ENCODE measurements at regions not wholly inside any gene's neighbourhood (a gene's known extent, or its start where the extent isn't known, plus 50 kb on each side); places are given as distances from the start of the nearest gene placed in this dataset.

- H3K4me1 ChIP-seq (ENCODE audit: control insufficient read depth, extremely low read depth, insufficient read depth, low read length): no peaks in the 10 kb centered on the region
- DNase-seq (ENCODE audit: low read depth, low spot score): no peak
- H3K27ac ChIP-seq (ENCODE audit: control insufficient read depth, insufficient read depth, low read length): no peak overlapping the region
- no peak for TF ChIP-seq CTCF (optimal IDR thresholded peaks at IDR 0.05 in 1 of 3, IDR thresholded peaks at IDR 0.05 in 1 of 3, conservative IDR thresholded peaks at IDR 0.05 in 1 of 3; ENCODE audit: extremely low read depth in 1 of 3, insufficient read depth in 2 of 3, low read length in 3 of 3)
- TF ChIP-seq EZH2 (IDR thresholded peaks at IDR 0.05; ENCODE audit: low read length): no peak
- no peak overlapping the region for H2AFZ ChIP-seq (ENCODE audit: control insufficient read depth, low read length)
- H3K79me2 ChIP-seq (ENCODE audit: control insufficient read depth, insufficient read depth, low read length): no peaks in the 10 kb centered on the region
- H3K4me2 ChIP-seq (ENCODE audit: control insufficient read depth, extremely low read depth, insufficient read depth, low read depth, low read length): no peak overlapping the region
- no peaks in the 10 kb centered on the region for H3K36me3 ChIP-seq (ENCODE audit: control insufficient read depth in 2 of 2, extremely low read depth in 1 of 2, insufficient read depth in 2 of 2, low read length in 2 of 2)
- H3K9ac ChIP-seq (ENCODE audit: control insufficient read depth, extremely low read depth, insufficient read depth, low read length): no peak overlapping the region
- dilution Hi-C loops (cut with MboI; ENCODE audit: extremely low pct_ligation_motif_present, low sequenced_read_pairs): no loop called here
- H3K9me3 ChIP-seq (ENCODE audit: control insufficient read depth, low read depth, low read length): no peaks in the 10 kb centered on the region
- H3K27me3 ChIP-seq (ENCODE audit: control insufficient read depth, extremely low read depth, insufficient read depth, low read length): no peaks in the 10 kb centered on the region
- no peak overlapping the region for H3K4me3 ChIP-seq (ENCODE audit: control insufficient read depth in 2 of 3, extremely low read depth in 1 of 3, insufficient read depth in 2 of 3, low read depth in 1 of 3, low read length in 3 of 3)
- H3K9me1 ChIP-seq (ENCODE audit: control insufficient read depth, extremely low read depth, insufficient read depth, low read length): no peaks in the 10 kb centered on the region
- no peaks in the 10 kb centered on the region for H4K20me1 ChIP-seq (ENCODE audit: control insufficient read depth, extremely low read depth, insufficient read depth, low read length)
- FAIRE-seq: no peak
Observed at GRCh38 chr4:14023896-14024295, 396.4 kb upstream of the BOD1L1 start.

- FAIRE-seq: no peak
- H3K9me1 ChIP-seq (ENCODE audit: control insufficient read depth, extremely low read depth, insufficient read depth, low read length): no peaks in the 10 kb centered on the region
- H3K9me3 ChIP-seq (ENCODE audit: control insufficient read depth, low read depth, low read length): no peaks in the 10 kb centered on the region
- H3K4me3 ChIP-seq (ENCODE audit: control insufficient read depth in 2 of 3, extremely low read depth in 1 of 3, insufficient read depth in 2 of 3, low read depth in 1 of 3, low read length in 3 of 3): no peak overlapping the region
- H3K4me1 ChIP-seq (ENCODE audit: control insufficient read depth, extremely low read depth, insufficient read depth, low read length): no peaks in the 10 kb centered on the region
- no peaks in the 10 kb centered on the region for H3K36me3 ChIP-seq (ENCODE audit: control insufficient read depth in 2 of 2, extremely low read depth in 1 of 2, insufficient read depth in 2 of 2, low read length in 2 of 2)
- no peak for DNase-seq (ENCODE audit: low read depth, low spot score)
- H4K20me1 ChIP-seq (ENCODE audit: control insufficient read depth, extremely low read depth, insufficient read depth, low read length): no peaks in the 10 kb centered on the region
- no peak overlapping the region for H3K9ac ChIP-seq (ENCODE audit: control insufficient read depth, extremely low read depth, insufficient read depth, low read length)
- no peak overlapping the region for H3K4me2 ChIP-seq (ENCODE audit: control insufficient read depth, extremely low read depth, insufficient read depth, low read depth, low read length)
- H3K27me3 ChIP-seq (ENCODE audit: control insufficient read depth, extremely low read depth, insufficient read depth, low read length): no peaks in the 10 kb centered on the region
- dilution Hi-C loops (cut with MboI; ENCODE audit: extremely low pct_ligation_motif_present, low sequenced_read_pairs): no loop called here
- H2AFZ ChIP-seq (ENCODE audit: control insufficient read depth, low read length): no peak overlapping the region
- H3K79me2 ChIP-seq (ENCODE audit: control insufficient read depth, insufficient read depth, low read length): no peaks in the 10 kb centered on the region
- no peak overlapping the region for H3K27ac ChIP-seq (ENCODE audit: control insufficient read depth, insufficient read depth, low read length)
- TF ChIP-seq EZH2 (IDR thresholded peaks at IDR 0.05; ENCODE audit: low read length) (no peak), CTCF (optimal IDR thresholded peaks at IDR 0.05 in 1 of 3, IDR thresholded peaks at IDR 0.05 in 1 of 3, conservative IDR thresholded peaks at IDR 0.05 in 1 of 3; ENCODE audit: extremely low read depth in 1 of 3, insufficient read depth in 2 of 3, low read length in 3 of 3) (no peak)
Observed at GRCh38 chr4:14025111-14025510, 397.6 kb upstream of the BOD1L1 start.
